ENCODE measurements at regions not wholly inside any gene's neighbourhood (a gene's known extent, or its start where the extent isn't known, plus 50 kb on each side); places are given as distances from the start of the nearest gene placed in this dataset.

DNA sequence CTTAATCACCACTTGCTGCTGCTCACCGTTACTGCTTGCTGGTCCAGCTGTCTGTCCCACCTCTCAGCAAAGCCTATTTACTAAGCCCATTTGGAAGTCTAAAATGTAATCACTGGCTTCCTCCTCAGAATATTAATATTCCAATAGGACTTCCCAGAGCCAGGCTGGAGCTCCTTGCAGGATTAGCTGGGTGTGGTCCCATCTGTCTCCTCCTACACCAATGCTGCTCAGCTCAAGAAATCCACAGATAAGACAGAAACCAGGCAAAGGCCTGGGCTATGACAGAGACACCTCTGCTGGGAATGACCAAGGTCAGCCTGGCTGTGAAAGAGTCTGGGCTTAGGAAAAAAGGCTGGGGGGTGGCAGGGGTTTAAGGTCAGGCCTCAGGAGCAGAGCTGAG, 317.8 kb downstream of the BUD13 start:
- WGBS: 93% methylated on average over 1 of the region's 1 CpG
- Histone ChIP-seq H3K27ac (ENCODE audit: low read depth in 1 of 2, low read length in 1 of 2) (no peak overlapping the region), H3K27me3 (ENCODE audit: control insufficient read depth in 2 of 2, insufficient read depth in 1 of 2, low read length in 1 of 2) (peaks cover 0 to 8% of the 10 kb centered on the region in 2 donors), H3K4me3 (ENCODE audit: low read length in 2 of 2) (no peak overlapping the region), H3K36me3 (ENCODE audit: control insufficient read depth in 2 of 2, insufficient read depth in 2 of 2, low read length in 1 of 2) (no peaks in the 10 kb centered on the region), H3K4me1 (ENCODE audit: control insufficient read depth in 2 of 2, insufficient read depth in 2 of 2, low read length in 2 of 2) (no peaks in the 10 kb centered on the region), H3K9me3 (ENCODE audit: control insufficient read depth in 2 of 2, insufficient read depth in 1 of 2, low read length in 1 of 2) (no peaks in the 10 kb centered on the region)
- DNase-seq (ENCODE audit: low read depth in 6 of 9, low spot score in 9 of 9): no peak

DNA sequence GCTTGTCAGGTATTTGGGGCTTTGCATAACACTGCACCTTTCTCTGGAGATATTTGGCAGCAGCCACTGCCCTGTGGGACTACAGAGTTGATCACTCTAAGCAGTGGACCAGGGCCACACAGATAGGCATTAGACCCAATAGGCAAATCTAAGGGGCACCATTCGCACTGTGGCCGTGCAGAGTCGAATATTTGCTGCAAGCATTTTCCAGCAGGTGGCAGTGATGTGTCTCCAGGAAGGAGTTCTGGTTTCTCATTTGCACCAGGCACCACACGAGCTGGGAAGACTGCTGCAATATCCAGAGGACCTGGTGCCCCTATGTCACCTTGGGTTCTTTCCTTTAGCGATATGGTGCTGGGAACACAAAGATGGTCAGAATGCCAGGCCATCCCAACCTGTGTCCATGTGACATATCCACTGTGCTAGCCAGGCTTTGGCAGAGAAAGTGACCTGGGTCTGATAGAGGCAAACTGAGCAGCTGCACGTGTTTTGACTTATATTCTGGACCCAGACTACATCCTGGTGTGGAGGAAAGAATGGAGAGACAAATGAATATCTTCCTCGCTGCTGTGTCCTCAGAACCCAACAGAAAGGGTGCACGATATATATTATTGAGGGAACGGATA, 318.7 kb downstream of the BUD13 start:
- H3K9me3 ChIP-seq (ENCODE audit: control insufficient read depth in 2 of 2, insufficient read depth in 1 of 2, low read length in 1 of 2): no peaks in the 10 kb centered on the region
- WGBS: 53% methylated on average over 9 of the region's 9 CpGs
- no peak overlapping the region for H3K27ac ChIP-seq (ENCODE audit: low read depth in 1 of 2, low read length in 1 of 2)
- DNase-seq (ENCODE audit: low read depth in 6 of 9, low spot score in 9 of 9): peak in 4 of 9 donors; percentile 2 to 30 (median 14)
- H3K4me3 ChIP-seq (ENCODE audit: low read length in 2 of 2): no peak overlapping the region
- H3K27me3 ChIP-seq (ENCODE audit: control insufficient read depth in 2 of 2, insufficient read depth in 1 of 2, low read length in 1 of 2): peaks cover 0 to 5% of the 10 kb centered on the region in 2 donors
- no peaks in the 10 kb centered on the region for H3K36me3 ChIP-seq (ENCODE audit: control insufficient read depth in 2 of 2, insufficient read depth in 2 of 2, low read length in 1 of 2)
- H3K4me1 ChIP-seq (ENCODE audit: control insufficient read depth in 2 of 2, insufficient read depth in 2 of 2, low read length in 2 of 2): no peaks in the 10 kb centered on the region

DNA sequence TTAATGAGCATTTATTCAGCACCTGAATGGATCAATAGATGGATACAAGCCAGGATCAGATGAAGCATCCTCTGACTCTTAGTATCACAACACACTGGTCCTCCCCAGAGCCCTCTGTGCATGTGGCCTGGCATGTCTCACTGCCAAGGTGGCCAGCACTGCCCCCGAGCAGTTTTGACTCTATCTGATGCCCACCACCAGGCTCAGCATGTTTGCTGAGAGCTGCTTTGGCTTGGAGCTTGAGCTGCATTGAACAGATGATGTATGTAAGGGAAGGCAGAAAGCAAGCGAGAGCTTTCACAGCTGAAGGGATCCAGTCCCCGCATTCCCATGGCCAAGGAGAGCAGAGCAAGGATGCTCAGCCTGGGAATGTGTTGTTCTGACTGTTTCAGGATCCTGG, 320.3 kb downstream of the BUD13 start:
- H3K27ac ChIP-seq (ENCODE audit: low read depth in 1 of 2, low read length in 1 of 2): no peak overlapping the region
- no peaks in the 10 kb centered on the region for H3K36me3 ChIP-seq (ENCODE audit: control insufficient read depth in 2 of 2, insufficient read depth in 2 of 2, low read length in 1 of 2)
- no peaks in the 10 kb centered on the region for H3K27me3 ChIP-seq (ENCODE audit: control insufficient read depth in 2 of 2, insufficient read depth in 1 of 2, low read length in 1 of 2)
- no peaks in the 10 kb centered on the region for H3K9me3 ChIP-seq (ENCODE audit: control insufficient read depth in 2 of 2, insufficient read depth in 1 of 2, low read length in 1 of 2)
- no peaks in the 10 kb centered on the region for H3K4me1 ChIP-seq (ENCODE audit: control insufficient read depth in 2 of 2, insufficient read depth in 2 of 2, low read length in 2 of 2)
- WGBS: 84% methylated on average over 3 of the region's 3 CpGs
- H3K4me3 ChIP-seq (ENCODE audit: low read length in 2 of 2): no peak overlapping the region
- DNase-seq (ENCODE audit: low read depth in 6 of 9, low spot score in 9 of 9): no peak

DNA sequence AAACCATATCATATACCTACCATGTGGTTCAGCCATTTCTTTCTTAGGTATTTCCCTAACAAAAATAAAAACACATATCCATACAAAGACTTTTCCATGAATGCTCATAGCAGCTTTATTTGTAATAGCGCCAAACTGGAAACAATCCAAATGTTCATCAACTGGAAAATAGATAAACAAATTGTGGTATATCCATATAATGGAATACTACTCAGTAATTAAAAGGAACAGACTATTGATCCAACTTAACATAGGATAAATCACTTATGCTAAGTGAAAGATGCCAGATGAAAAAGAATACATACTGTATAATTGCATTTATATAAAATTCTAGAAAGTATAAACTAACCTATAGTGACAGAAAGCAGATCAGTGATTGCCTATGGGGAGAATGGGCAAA, 323.3 kb downstream of the BUD13 start:
- no peak overlapping the region for H3K27ac ChIP-seq (ENCODE audit: low read depth in 1 of 2, low read length in 1 of 2)
- no peaks in the 10 kb centered on the region for H3K27me3 ChIP-seq (ENCODE audit: control insufficient read depth in 2 of 2, insufficient read depth in 1 of 2, low read length in 1 of 2)
- no peak overlapping the region for H3K4me3 ChIP-seq (ENCODE audit: low read length in 2 of 2)
- H3K36me3 ChIP-seq (ENCODE audit: control insufficient read depth in 2 of 2, insufficient read depth in 2 of 2, low read length in 1 of 2): no peaks in the 10 kb centered on the region
- no peak for DNase-seq (ENCODE audit: low read depth in 6 of 9, low spot score in 9 of 9)
- WGBS: 96% methylated on average over 1 of the region's 1 CpG
- no peaks in the 10 kb centered on the region for H3K9me3 ChIP-seq (ENCODE audit: control insufficient read depth in 2 of 2, insufficient read depth in 1 of 2, low read length in 1 of 2)
- no peaks in the 10 kb centered on the region for H3K4me1 ChIP-seq (ENCODE audit: control insufficient read depth in 2 of 2, insufficient read depth in 2 of 2, low read length in 2 of 2)

DNA sequence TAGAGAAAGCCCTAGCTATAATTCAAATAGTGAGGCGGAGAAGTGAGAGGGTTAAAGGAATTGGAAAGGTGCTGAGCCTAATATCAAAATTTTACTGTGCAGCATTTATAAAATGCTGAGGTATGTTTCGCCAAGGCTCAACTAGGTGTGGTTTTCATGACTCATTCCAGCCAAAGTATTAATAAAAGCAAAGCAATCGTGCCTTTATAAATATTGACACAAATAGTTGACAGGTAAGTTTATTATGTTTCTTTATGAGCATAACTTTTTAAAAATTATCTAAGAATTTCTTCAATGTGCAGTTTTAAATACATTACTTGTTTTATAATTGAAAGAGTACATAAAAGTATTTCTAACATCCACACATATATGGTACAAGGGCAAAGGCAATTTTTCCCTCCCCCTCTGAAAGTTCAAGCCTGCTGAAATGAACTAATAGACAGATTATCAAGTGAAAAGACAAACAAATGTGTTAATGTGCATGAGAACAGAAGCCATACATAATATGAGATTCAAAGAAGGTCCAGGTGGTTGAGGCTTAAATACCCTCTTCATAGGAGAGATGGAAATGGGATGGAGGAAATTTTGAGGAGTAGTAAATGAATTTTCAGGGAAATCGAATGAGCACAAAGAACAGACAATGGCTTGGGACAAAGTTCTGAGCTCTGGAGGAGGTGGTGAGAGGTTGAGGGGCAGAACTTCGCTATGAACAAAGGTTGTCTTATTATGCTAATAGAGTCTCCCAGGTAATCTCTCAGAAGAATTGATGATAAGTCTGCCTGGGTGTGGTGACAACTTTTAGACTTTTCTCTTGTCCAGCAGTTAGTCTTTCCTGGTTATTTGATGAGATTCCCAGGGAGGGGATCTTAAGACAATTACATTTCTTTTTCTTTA, 326.5 kb downstream of the BUD13 start:
- Histone ChIP-seq H3K9me3 (ENCODE audit: control insufficient read depth in 2 of 2, insufficient read depth in 1 of 2, low read length in 1 of 2) (no peaks in the 10 kb centered on the region), H3K27ac (ENCODE audit: low read depth in 1 of 2, low read length in 1 of 2) (no peak overlapping the region), H3K4me3 (ENCODE audit: low read length in 2 of 2) (no peak overlapping the region), H3K4me1 (ENCODE audit: control insufficient read depth in 2 of 2, insufficient read depth in 2 of 2, low read length in 2 of 2) (no peaks in the 10 kb centered on the region), H3K36me3 (ENCODE audit: control insufficient read depth in 2 of 2, insufficient read depth in 2 of 2, low read length in 1 of 2) (no peaks in the 10 kb centered on the region), H3K27me3 (ENCODE audit: control insufficient read depth in 2 of 2, insufficient read depth in 1 of 2, low read length in 1 of 2) (no peaks in the 10 kb centered on the region)
- WGBS: 55% methylated on average over 5 of the region's 5 CpGs
- DNase-seq (ENCODE audit: low read depth in 6 of 9, low spot score in 9 of 9): no peak

DNA sequence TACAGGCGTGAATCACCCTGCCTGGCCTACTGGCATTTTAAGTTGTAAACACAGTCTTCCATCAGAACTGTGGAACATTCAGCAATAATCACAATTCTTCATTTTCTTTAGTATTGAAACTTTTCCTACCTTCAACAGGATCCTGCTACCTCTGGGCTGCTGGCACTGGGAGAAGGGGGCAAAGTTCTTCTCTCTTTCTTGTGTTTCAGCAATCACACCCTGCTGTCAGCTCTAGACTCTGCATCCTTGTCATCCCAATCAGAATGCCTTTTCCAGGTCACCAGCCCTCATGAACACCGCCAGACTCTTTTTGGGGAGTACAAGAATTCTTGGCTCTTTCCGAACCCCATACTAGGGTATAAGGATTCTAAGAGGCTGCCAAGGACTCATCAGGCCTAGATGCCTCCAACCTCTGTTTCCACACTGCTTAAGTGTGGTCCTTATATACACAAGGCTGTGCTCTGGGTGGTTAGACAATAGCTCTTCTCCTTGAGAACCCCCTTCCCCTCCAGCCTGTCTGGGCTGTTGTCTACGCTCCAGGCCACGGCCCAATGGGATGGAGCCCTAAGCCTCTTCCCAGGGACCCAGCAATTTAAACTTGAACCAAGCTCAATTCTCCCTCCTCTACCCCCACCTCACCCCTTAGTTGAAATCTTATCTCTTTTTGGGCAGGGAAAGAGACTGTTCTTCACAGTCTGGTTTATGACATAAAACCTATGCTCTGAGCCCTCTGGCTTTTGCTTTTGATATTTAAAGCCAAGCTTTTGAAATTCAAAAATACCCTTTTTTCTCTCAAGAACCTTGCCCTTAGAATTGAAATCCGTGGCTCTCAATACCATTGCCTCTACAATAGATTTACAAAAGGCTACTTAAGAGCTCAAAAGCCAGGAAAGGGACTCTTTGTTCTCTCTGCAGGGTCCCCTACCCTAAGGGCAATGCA, 327.4 kb downstream of the BUD13 start:
- H3K27ac ChIP-seq (ENCODE audit: low read depth in 1 of 2, low read length in 1 of 2): no peak overlapping the region
- no peaks in the 10 kb centered on the region for H3K27me3 ChIP-seq (ENCODE audit: control insufficient read depth in 2 of 2, insufficient read depth in 1 of 2, low read length in 1 of 2)
- DNase-seq (ENCODE audit: low read depth in 6 of 9, low spot score in 9 of 9): no peak
- H3K36me3 ChIP-seq (ENCODE audit: control insufficient read depth in 2 of 2, insufficient read depth in 2 of 2, low read length in 1 of 2): no peaks in the 10 kb centered on the region
- no peaks in the 10 kb centered on the region for H3K4me1 ChIP-seq (ENCODE audit: control insufficient read depth in 2 of 2, insufficient read depth in 2 of 2, low read length in 2 of 2)
- WGBS: 66% methylated on average over 6 of the region's 6 CpGs
- no peaks in the 10 kb centered on the region for H3K9me3 ChIP-seq (ENCODE audit: control insufficient read depth in 2 of 2, insufficient read depth in 1 of 2, low read length in 1 of 2)
- H3K4me3 ChIP-seq (ENCODE audit: low read length in 2 of 2): no peak overlapping the region

DNA sequence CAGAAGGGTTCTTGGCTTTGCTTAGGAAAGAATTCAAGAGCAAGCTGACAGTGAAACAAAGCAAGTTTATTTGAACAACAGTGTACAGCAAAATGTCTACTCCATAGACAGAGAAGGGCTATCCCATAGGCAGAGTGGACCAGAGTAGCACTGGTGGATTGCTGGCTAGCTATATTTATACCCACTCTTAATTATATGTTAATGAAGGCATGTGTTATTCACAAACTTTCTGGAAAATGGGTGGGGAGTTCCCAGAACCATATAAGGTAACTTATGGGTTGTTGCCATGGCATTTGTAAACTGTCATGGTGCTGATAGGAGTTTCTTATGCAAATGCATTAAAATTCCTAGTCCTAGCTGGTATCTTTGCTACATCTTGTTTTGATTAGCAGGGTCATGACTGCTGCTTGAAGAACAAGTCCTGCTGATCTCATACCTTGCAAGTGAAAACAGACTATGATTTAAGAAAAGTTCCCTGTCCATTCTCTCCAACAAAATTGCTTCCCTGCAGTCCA, 330.5 kb downstream of the BUD13 start:
- Histone ChIP-seq H3K4me1 (ENCODE audit: control insufficient read depth in 2 of 2, insufficient read depth in 2 of 2, low read length in 2 of 2) (no peaks in the 10 kb centered on the region), H3K9me3 (ENCODE audit: control insufficient read depth in 2 of 2, insufficient read depth in 1 of 2, low read length in 1 of 2) (no peaks in the 10 kb centered on the region), H3K36me3 (ENCODE audit: control insufficient read depth in 2 of 2, insufficient read depth in 2 of 2, low read length in 1 of 2) (no peaks in the 10 kb centered on the region), H3K27ac (ENCODE audit: low read depth in 1 of 2, low read length in 1 of 2) (no peak overlapping the region), H3K4me3 (ENCODE audit: low read length in 2 of 2) (no peak overlapping the region), H3K27me3 (ENCODE audit: control insufficient read depth in 2 of 2, insufficient read depth in 1 of 2, low read length in 1 of 2) (no peaks in the 10 kb centered on the region)
- no peak for DNase-seq (ENCODE audit: low read depth in 6 of 9, low spot score in 9 of 9)

DNA sequence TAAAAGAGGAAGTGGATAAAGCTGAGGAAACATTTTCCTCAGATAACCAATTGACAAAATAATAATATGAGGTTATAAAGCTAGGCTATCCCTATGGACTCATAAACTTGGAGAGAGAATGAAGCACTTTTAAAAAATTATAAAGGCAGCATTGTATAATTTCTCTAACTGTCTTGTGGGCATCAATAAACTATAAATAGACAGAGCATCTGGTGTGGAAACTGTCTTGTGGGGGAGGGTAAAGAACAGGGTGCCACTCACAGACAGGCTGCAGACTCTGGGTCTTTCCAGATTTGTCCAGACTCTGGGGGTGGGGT, 333.5 kb downstream of the BUD13 start:
- H3K36me3 ChIP-seq (ENCODE audit: control insufficient read depth in 2 of 2, insufficient read depth in 2 of 2, low read length in 1 of 2): no peaks in the 10 kb centered on the region
- H3K27ac ChIP-seq (ENCODE audit: low read depth in 1 of 2, low read length in 1 of 2): no peak overlapping the region
- no peak for DNase-seq (ENCODE audit: low read depth in 6 of 9, low spot score in 9 of 9)
- no peaks in the 10 kb centered on the region for H3K9me3 ChIP-seq (ENCODE audit: control insufficient read depth in 2 of 2, insufficient read depth in 1 of 2, low read length in 1 of 2)
- H3K4me1 ChIP-seq (ENCODE audit: control insufficient read depth in 2 of 2, insufficient read depth in 2 of 2, low read length in 2 of 2): no peaks in the 10 kb centered on the region
- no peaks in the 10 kb centered on the region for H3K27me3 ChIP-seq (ENCODE audit: control insufficient read depth in 2 of 2, insufficient read depth in 1 of 2, low read length in 1 of 2)
- H3K4me3 ChIP-seq (ENCODE audit: low read length in 2 of 2): no peak overlapping the region

Measured in thymus (tissue), 11 donors.